Liver (tissue), 3 donors: ENCODE measurements at regions not wholly inside any gene's neighbourhood (a gene's known extent, or its start where the extent isn't known, plus 50 kb on each side); places are given as distances from the start of the nearest gene placed in this dataset.

Source experiments
- CTCF ChIP-seq: fragments of 150-350 bp; IDR thresholded peaks from 2 replicates; pipeline ENCODE4 v1.5.1; 2017; ENCODE audit warnings: improper control_type of control experiment, low read depth, low read length; ENCODE audit not compliant: missing input control
- RAD21 ChIP-seq, 2 donors: IDR thresholded peaks; 2 replicates each; pipeline ENCODE4 v1.6.1; 2016; ENCODE audit warnings: antibody characterized with exemption in 2 of 2, mild to moderate bottlenecking in 2 of 2
- SP1 ChIP-seq: IDR thresholded peaks from 2 replicates; pipeline ENCODE4 v1.6.1; 2018; ENCODE audit warnings: antibody characterized with exemption, mild to moderate bottlenecking
- donor health status: healthy.
- donor health status: healthy.

- no peak for TF ChIP-seq SP1
- no peak for TF ChIP-seq CTCF
- no peak for TF ChIP-seq RAD21 (IDR thresholded peaks at IDR 0.05)
These were observed 614.1 kb downstream of the UQCRFS1 start for GRCh38 chr19:28598861-28599260.
